ENCODE measurements at regions not wholly inside any gene's neighbourhood (a gene's known extent, or its start where the extent isn't known, plus 50 kb on each side); places are given as distances from the start of the nearest gene placed in this dataset.
"Not testable (repeated sequence)": the region's sequence is repeated elsewhere in the genome, so short reads cannot be mapped to it uniquely, and the experiment has no call there.

DNA sequence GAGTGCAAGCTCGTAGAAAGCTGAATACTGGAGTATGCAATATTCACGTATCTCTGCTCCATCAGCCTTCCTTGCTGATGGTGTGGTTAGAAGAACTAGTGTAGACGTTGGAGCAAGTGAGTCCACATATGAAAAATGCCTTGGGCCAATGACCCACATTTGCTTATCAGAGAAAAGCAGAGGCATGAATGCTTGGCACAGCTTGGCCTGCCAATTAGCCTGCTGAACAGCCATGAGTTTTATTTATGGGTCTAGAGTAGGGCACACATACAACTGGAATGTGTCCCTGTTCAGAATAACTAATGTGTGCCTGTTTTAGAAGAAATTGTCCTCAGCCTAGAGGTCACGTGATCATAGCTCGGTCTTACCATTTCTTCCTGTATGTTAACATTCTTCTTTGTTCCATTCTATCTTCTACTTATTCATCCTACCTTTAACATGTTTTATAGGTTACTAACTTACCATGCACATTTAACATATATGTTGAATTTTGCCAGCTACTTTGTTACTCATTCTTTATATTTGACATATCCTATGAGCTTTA, 432.7 kb upstream of the AADAT start:
- Mint-ChIP-seq H3K4me3 (no peak overlapping the region), H3K9me3 (peaks cover 0 to 11% of the 10 kb centered on the region in 2 donors), H3K27me3 (no peaks in the 10 kb centered on the region), H3K27ac (no peak overlapping the region), H3K4me1 (no peaks in the 10 kb centered on the region)
- DNase-seq (no peak), ATAC-seq (no peak)

DNA sequence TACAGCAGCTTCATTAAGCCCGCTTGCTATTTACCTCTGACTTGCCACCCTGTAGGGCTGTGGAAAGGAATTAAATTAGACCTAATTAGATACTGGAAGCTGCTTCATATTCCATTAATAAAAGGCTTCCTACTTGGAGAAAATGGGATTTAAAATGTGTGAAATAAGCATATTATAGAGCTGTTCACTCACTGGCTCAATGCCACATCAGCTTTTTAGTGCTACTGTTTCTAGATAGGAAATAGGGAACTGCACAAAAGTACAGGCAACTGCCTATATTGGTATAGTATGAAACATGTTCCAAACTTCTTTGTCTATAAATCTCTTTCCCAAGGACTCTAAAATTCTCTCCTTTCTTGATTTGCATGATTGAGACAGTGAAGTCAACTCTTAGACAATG, 407.9 kb upstream of the AADAT start:
- Mint-ChIP-seq H3K4me3 (peak overlapping the region in 1 of 2 donors; percentile 72), H3K4me1 (no peaks in the 10 kb centered on the region), H3K27me3 (no peaks in the 10 kb centered on the region), H3K27ac (no peak overlapping the region), H3K9me3 (peaks cover 0 to 10% of the 10 kb centered on the region in 2 donors)
- ATAC-seq (no peak), DNase-seq (no peak)

GRCh38 chr4:170497112-170497511, 407.4 kb upstream of the AADAT start:
- ATAC-seq, result no peak
- no peak for DNase-seq
- Mint-ChIP-seq H3K4me3 (peak overlapping the region; percentile 71 to 72), H3K4me1 (no peaks in the 10 kb centered on the region), H3K9me3 (peaks cover 1 to 13% of the 10 kb centered on the region in 2 donors), H3K27ac (peak overlapping the region in 1 of 2 donors; percentile 75), H3K27me3 (no peaks in the 10 kb centered on the region)

GRCh38 chr4:170491981-170492380, 402.2 kb upstream of the AADAT start:
- Mint-ChIP-seq H3K4me1 (no peaks in the 10 kb centered on the region), H3K4me3 (no peak overlapping the region), H3K27me3 (no peaks in the 10 kb centered on the region), H3K9me3 (peaks cover 8 to 9% of the 10 kb centered on the region in 2 donors), H3K27ac (no peak overlapping the region)
- no peak for ATAC-seq
- DNase-seq, result no peak

- Mint-ChIP-seq H3K9me3 (peaks cover 0 to under 1% of the 10 kb centered on the region in 2 donors), H3K27ac (no peak overlapping the region), H3K4me3 (no peak overlapping the region), H3K27me3 (no peaks in the 10 kb centered on the region), H3K4me1 (no peaks in the 10 kb centered on the region)
- DNase-seq (no peak), ATAC-seq (no peak)
Measured at GRCh38 chr4:170476351-170476750, 386.6 kb upstream of the AADAT start.

- Mint-ChIP-seq H3K27me3 (no peaks in the 10 kb centered on the region), H3K9me3 (peaks cover 0 to 7% of the 10 kb centered on the region in 2 donors), H3K4me1 (no peaks in the 10 kb centered on the region), H3K27ac (no peak overlapping the region), H3K4me3 (no peak overlapping the region)
- DNase-seq, result no peak
- no peak for ATAC-seq
Measured at GRCh38 chr4:170465429-170465828, 375.7 kb upstream of the AADAT start.

GRCh38 chr4:170464614-170465197, 374.9 kb upstream of the AADAT start:
- no peak overlapping the region for H3K4me3 Mint-ChIP-seq
- ATAC-seq (no peak), DNase-seq (no peak)
- H3K27me3 Mint-ChIP-seq, result no peaks in the 10 kb centered on the region
- H3K9me3 Mint-ChIP-seq, result peaks cover 0 to 7% of the 10 kb centered on the region in 2 donors
- H3K27ac Mint-ChIP-seq, result no peak overlapping the region
- H3K4me1 Mint-ChIP-seq, result no peaks in the 10 kb centered on the region

- no peaks in the 10 kb centered on the region for H3K27me3 Mint-ChIP-seq
- no peak overlapping the region for H3K4me3 Mint-ChIP-seq
- H3K4me1 Mint-ChIP-seq, result no peaks in the 10 kb centered on the region
- ATAC-seq (no peak), DNase-seq (no peak)
- no peaks in the 10 kb centered on the region for H3K9me3 Mint-ChIP-seq
- H3K27ac Mint-ChIP-seq, result no peak overlapping the region
Measured at GRCh38 chr4:170446782-170447181, 357.0 kb upstream of the AADAT start.

DNA sequence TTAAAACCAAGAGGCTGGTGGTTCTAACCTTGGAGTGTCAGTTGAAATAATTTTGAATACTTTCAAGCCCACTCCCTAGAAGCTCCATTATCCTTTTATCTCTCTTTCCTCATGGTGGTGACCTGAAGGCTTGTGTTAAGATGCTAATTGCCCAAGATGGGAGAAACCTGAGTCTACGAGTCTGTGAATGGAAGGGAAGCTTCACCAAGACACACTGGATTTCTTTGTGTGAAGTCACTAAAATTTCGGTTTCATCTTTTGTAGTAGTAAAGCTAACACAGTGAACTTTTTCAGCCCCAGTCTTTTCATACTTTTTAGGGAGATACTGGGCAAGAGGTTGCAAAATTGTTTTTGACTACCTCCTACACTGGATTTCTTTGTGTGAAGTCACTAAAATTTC, 351.4 kb upstream of the AADAT start:
- DNase-seq, ATAC-seq, H3K9me3 Mint-ChIP-seq, H3K27ac Mint-ChIP-seq, H3K4me1 Mint-ChIP-seq, H3K4me3 Mint-ChIP-seq, H3K27me3 Mint-ChIP-seq: not testable (repeated sequence)

GRCh38 chr4:170428929-170429328, 339.2 kb upstream of the AADAT start:
- ATAC-seq, result no peak
- Mint-ChIP-seq H3K27me3 (no peaks in the 10 kb centered on the region), H3K27ac (no peak overlapping the region), H3K9me3 (peaks cover 5 to 6% of the 10 kb centered on the region in 2 donors), H3K4me3 (no peak overlapping the region), H3K4me1 (no peaks in the 10 kb centered on the region)
- DNase-seq, result no peak

GRCh38 chr4:170425521-170426143, 335.9 kb upstream of the AADAT start:
- H3K4me1 Mint-ChIP-seq, result no peaks in the 10 kb centered on the region
- H3K4me3 Mint-ChIP-seq, result no peak overlapping the region
- ATAC-seq, result no peak
- no peak overlapping the region for H3K27ac Mint-ChIP-seq
- no peak for DNase-seq
- peaks cover under 1 to 5% of the 10 kb centered on the region in 2 donors for H3K9me3 Mint-ChIP-seq
- H3K27me3 Mint-ChIP-seq, result no peaks in the 10 kb centered on the region

- Mint-ChIP-seq H3K4me1 (no peaks in the 10 kb centered on the region), H3K9me3 (peaks cover 0 to 5% of the 10 kb centered on the region in 2 donors), H3K27ac (no peak overlapping the region), H3K27me3 (no peaks in the 10 kb centered on the region), H3K4me3 (no peak overlapping the region)
- DNase-seq, result no peak
- ATAC-seq, result no peak
Measured at GRCh38 chr4:170425040-170425439, 335.3 kb upstream of the AADAT start.

- peaks cover 0 to 5% of the 10 kb centered on the region in 2 donors for H3K9me3 Mint-ChIP-seq
- no peak overlapping the region for H3K4me3 Mint-ChIP-seq
- ATAC-seq (no peak), DNase-seq (no peak)
- no peaks in the 10 kb centered on the region for H3K27me3 Mint-ChIP-seq
- no peaks in the 10 kb centered on the region for H3K4me1 Mint-ChIP-seq
- no peak overlapping the region for H3K27ac Mint-ChIP-seq
Measured at GRCh38 chr4:170423137-170423536, 333.4 kb upstream of the AADAT start.

DNA sequence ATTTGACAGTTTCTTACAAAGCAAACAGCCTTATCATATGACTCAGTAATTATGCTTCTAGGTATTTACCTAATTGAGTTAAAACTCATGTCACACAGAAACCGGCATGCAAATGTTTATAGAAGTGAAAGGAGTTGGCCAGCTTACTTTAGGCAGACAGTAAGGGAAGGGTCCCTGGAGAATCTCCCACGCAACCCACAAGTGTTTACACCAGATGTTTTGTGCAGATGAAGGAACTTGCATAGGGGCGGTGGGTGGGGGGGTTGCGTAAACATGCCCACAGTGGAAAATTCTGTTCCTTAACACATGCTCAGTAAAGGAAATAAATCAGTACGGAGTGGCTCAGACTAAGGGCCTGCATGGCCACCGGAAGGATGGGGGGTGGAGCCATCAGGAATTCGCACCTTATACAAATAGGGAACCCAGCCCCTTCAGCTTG, 330.5 kb upstream of the AADAT start:
- ATAC-seq (no peak), DNase-seq (no peak)
- Mint-ChIP-seq H3K27ac (no peak overlapping the region), H3K27me3 (no peaks in the 10 kb centered on the region), H3K4me1 (no peaks in the 10 kb centered on the region), H3K4me3 (no peak overlapping the region), H3K9me3 (peaks cover 0 to 5% of the 10 kb centered on the region in 2 donors)

DNA sequence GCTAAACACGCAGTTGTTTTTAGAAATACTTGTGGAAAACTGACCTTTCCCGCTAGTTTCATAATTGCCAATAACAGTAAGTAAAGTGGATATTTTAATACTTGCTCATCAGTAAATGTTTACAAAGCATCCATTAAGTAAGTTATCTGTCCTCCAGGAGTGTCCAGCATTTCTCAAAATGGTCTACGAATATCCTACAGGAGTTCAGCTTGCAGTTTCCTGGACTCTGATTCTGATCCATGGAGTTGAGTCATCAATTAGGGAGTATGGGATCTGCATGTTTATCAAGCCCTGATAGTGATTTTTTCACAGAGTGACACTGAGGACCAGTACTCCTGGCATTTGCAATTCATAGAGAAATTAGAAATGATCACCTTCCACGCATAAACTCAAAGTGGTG, 325.2 kb upstream of the AADAT start:
- Mint-ChIP-seq H3K27me3 (no peaks in the 10 kb centered on the region), H3K4me3 (no peak overlapping the region), H3K27ac (no peak overlapping the region), H3K9me3 (no peaks in the 10 kb centered on the region), H3K4me1 (no peaks in the 10 kb centered on the region)
- ATAC-seq (no peak), DNase-seq (no peak)

DNA sequence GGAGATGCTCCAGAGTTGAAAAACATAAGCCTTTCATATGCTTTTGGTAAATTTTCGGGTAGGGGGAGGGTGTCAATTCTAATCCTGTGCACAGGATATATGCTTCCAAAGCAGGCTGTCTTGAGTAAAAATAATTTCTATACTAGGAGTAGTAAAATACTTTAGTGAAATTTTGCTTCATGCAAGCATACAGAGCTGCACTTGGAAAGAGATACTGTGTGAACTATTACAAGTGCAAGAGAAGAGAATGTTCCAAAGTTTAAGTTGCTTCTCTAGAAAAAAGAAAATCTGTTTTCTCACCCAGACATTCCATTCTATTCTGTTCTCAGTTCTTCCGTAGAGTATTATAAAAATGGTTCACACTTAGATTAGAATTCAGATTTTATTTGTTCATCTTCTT, 324.6 kb upstream of the AADAT start:
- Mint-ChIP-seq H3K27ac (no peak overlapping the region), H3K27me3 (no peaks in the 10 kb centered on the region), H3K9me3 (no peaks in the 10 kb centered on the region), H3K4me1 (no peaks in the 10 kb centered on the region), H3K4me3 (no peak overlapping the region)
- DNase-seq (no peak), ATAC-seq (no peak)

Data from stimulated activated naive CD8-positive, alpha-beta T cell treated with anti-CD3 and anti-CD28 coated beads, Interleukin-15, amount 100 ng/mL, for 72 hours (primary cell).